Stomach (tissue), 4 donors: ENCODE measurements at regions not wholly inside any gene's neighbourhood (a gene's known extent, or its start where the extent isn't known, plus 50 kb on each side); places are given as distances from the start of the nearest gene placed in this dataset.

Experiments
- CTCF ChIP-seq, 7 experiments: fragments of 450-650 bp in 4 of 7; fragments of 200-600 bp in 3 of 7; sonication (generic) in 3 of 7; IDR thresholded peaks; one replicate each; pipeline ENCODE4 v1.5.1; 2016 to 2019; ENCODE audit warnings: antibody characterized with exemption in 7 of 7, control low read depth in 2 of 7, mild to moderate bottlenecking in 1 of 7
- POLR2AphosphoS5 ChIP-seq, 3 donors: sonication (generic); formaldehyde crosslinking; IDR thresholded peaks; one replicate each; pipeline ENCODE4 v1.6.1; 2016; ENCODE audit warnings: antibody characterized with exemption in 3 of 3

GRCh38 chrX:150308041-150308440 is 55.1 kb upstream of the MAMLD1 start:
- TF ChIP-seq CTCF (IDR thresholded peaks at IDR 0.05) (no peak), POLR2AphosphoS5 (IDR thresholded peaks at IDR 0.05) (no peak)
